ENCODE measurements at regions not wholly inside any gene's neighbourhood (a gene's known extent, or its start where the extent isn't known, plus 50 kb on each side); places are given as distances from the start of the nearest gene placed in this dataset.

DNA sequence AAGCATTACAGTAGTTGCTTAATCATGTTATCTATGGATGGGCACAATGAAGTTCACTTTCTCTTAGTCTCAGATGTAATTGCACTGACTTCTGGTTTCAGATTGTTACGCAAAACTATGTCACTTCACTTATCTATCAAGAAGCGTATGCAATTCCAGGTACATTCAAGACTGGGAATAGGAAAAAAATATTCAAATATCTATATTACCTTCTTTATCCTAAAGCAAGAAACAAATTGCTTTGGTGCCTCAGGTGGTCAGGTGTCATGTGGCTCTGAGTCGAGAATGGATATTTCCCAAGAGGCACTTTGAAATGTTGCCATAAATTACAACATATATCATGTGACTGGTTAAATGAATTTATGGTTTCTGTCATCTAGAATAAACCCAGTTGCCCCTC is 318.6 kb downstream of the SS18 start:
- TF ChIP-seq CTCF (conservative IDR thresholded peaks at IDR 0.05 in 1 of 2, IDR thresholded peaks at IDR 0.05 in 1 of 2; ENCODE audit: low read depth in 1 of 2, low read length in 2 of 2) (no peak), EZH2 (IDR thresholded peaks at IDR 0.05; ENCODE audit: low read length, missing control alignments) (no peak)
